HL-60 (cell line): ENCODE measurements at regions not wholly inside any gene's neighbourhood (a gene's known extent, or its start where the extent isn't known, plus 50 kb on each side); places are given as distances from the start of the nearest gene placed in this dataset.

Source experiments
- POLR2AphosphoS5 ChIP-seq: IDR thresholded peaks from 2 replicates; pipeline ENCODE4 v1.6.1; 2012; ENCODE audit warnings: low read depth
- SPI1 ChIP-seq: IDR thresholded peaks from 2 replicates; pipeline ENCODE4 v1.6.1; 2012; ENCODE audit warnings: low read depth, mild to moderate bottlenecking, borderline replicate concordance
- TF ChIP-seq, protein P1 (sequence below): IDR thresholded peaks from one replicate; pipeline ENCODE4 v1.5.1; 2011; ENCODE audit warnings: low read length, control low read depth, inconsistent platforms; ENCODE audit not compliant: insufficient read depth
- TF ChIP-seq, protein P2 (sequence below): IDR thresholded peaks from 2 replicates; pipeline ENCODE4 v1.6.1; 2012; ENCODE audit warnings: low read depth; ENCODE audit not compliant: insufficient replicate concordance

DNA sequence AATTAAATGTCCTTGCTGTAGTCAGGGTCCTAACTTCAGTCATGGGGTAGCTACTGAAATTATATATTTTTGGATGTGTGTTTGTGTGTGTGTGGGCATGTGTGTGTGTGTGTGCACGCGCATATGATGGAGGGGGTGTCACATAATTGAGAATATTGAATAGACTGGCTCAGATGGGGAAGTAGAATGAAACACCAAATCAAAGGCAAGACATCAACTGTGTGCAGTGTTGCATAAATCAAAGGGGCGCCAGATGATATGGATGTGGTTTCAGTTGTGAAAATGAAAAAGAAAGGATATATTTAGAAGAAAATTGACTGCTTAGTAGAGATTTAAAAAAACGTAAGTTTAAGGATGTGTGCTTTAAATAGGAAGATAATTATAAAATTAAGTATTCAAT, 144.2 kb upstream of the CEP162 start:
- TF ChIP-seq, protein P1, sequence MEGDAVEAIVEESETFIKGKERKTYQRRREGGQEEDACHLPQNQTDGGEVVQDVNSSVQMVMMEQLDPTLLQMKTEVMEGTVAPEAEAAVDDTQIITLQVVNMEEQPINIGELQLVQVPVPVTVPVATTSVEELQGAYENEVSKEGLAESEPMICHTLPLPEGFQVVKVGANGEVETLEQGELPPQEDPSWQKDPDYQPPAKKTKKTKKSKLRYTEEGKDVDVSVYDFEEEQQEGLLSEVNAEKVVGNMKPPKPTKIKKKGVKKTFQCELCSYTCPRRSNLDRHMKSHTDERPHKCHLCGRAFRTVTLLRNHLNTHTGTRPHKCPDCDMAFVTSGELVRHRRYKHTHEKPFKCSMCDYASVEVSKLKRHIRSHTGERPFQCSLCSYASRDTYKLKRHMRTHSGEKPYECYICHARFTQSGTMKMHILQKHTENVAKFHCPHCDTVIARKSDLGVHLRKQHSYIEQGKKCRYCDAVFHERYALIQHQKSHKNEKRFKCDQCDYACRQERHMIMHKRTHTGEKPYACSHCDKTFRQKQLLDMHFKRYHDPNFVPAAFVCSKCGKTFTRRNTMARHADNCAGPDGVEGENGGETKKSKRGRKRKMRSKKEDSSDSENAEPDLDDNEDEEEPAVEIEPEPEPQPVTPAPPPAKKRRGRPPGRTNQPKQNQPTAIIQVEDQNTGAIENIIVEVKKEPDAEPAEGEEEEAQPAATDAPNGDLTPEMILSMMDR: no peak
- no peak for TF ChIP-seq POLR2AphosphoS5
- no peak for TF ChIP-seq SPI1
- TF ChIP-seq, protein P2, sequence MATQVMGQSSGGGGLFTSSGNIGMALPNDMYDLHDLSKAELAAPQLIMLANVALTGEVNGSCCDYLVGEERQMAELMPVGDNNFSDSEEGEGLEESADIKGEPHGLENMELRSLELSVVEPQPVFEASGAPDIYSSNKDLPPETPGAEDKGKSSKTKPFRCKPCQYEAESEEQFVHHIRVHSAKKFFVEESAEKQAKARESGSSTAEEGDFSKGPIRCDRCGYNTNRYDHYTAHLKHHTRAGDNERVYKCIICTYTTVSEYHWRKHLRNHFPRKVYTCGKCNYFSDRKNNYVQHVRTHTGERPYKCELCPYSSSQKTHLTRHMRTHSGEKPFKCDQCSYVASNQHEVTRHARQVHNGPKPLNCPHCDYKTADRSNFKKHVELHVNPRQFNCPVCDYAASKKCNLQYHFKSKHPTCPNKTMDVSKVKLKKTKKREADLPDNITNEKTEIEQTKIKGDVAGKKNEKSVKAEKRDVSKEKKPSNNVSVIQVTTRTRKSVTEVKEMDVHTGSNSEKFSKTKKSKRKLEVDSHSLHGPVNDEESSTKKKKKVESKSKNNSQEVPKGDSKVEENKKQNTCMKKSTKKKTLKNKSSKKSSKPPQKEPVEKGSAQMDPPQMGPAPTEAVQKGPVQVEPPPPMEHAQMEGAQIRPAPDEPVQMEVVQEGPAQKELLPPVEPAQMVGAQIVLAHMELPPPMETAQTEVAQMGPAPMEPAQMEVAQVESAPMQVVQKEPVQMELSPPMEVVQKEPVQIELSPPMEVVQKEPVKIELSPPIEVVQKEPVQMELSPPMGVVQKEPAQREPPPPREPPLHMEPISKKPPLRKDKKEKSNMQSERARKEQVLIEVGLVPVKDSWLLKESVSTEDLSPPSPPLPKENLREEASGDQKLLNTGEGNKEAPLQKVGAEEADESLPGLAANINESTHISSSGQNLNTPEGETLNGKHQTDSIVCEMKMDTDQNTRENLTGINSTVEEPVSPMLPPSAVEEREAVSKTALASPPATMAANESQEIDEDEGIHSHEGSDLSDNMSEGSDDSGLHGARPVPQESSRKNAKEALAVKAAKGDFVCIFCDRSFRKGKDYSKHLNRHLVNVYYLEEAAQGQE: no peak
